Mesothelial cell of epicardium (in vitro differentiated cells): ENCODE measurements at regions not wholly inside any gene's neighbourhood (a gene's known extent, or its start where the extent isn't known, plus 50 kb on each side); places are given as distances from the start of the nearest gene placed in this dataset.

Experiments used
- DNase-seq, 2 experiments: peaks; one replicate each; pipeline ENCODE4 v3.0.0; 2021; ENCODE audit warnings: low spot score in 2 of 2; ENCODE audit not compliant: unreplicated experiment in 2 of 2
- H3K27ac Mint-ChIP-seq: 2 replicates; pipeline ENCODE4 v1.8.0; 2021; ENCODE audit warnings: mixed read lengths
- H3K27me3 Mint-ChIP-seq: 2 replicates; pipeline ENCODE4 v1.8.0; 2021; ENCODE audit warnings: low read depth, mixed read lengths
- H3K36me3 Mint-ChIP-seq: 2 replicates; pipeline ENCODE4 v1.8.0; 2021; ENCODE audit warnings: mixed read lengths
- H3K4me1 Mint-ChIP-seq: 2 replicates; pipeline ENCODE4 v1.8.0; 2021; ENCODE audit warnings: mixed read lengths
- H3K4me3 Mint-ChIP-seq: 2 replicates; pipeline ENCODE4 v1.8.0; 2021; ENCODE audit warnings: mild to moderate bottlenecking, moderate library complexity, mixed read lengths
- H3K9me3 Mint-ChIP-seq: 2 replicates; pipeline ENCODE4 v1.8.0; 2021; ENCODE audit warnings: mixed read lengths
- TF ChIP-seq, protein P1 (sequence below): fragments of 200-600 bp; sonication (generic); IDR thresholded peaks from one replicate; pipeline ENCODE4 v1.5.0; 2021; ENCODE audit warnings: antibody characterized with exemption; ENCODE audit not compliant: unreplicated experiment

DNA sequence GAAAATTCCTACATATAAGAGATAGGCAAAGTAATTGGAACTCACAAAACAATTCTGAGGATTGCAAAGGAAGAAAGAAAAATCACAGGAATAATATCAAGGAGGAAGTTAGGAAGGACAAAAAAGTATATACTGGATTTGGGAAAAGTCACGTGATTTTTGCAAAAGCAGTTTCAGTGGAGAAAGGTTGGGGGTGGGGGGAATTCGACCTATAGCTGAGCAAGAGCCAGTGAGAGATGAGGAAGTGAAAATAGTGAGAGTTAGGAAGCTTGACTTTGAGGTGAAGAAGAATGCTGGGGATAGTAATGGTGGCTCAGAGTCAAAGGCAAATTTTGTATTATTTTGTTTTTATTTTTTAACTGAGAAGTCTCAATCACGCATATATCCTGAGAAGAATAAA, 438.0 kb upstream of the PMFBP1 start:
- Mint-ChIP-seq H3K27ac (no peak overlapping the region), H3K4me3 (no peak overlapping the region), H3K27me3 (no peaks in the 10 kb centered on the region), H3K36me3 (peaks cover 5% of the 10 kb centered on the region), H3K4me1 (peaks cover 7% of the 10 kb centered on the region), H3K9me3 (peaks cover 5% of the 10 kb centered on the region)
- TF ChIP-seq, protein P1, sequence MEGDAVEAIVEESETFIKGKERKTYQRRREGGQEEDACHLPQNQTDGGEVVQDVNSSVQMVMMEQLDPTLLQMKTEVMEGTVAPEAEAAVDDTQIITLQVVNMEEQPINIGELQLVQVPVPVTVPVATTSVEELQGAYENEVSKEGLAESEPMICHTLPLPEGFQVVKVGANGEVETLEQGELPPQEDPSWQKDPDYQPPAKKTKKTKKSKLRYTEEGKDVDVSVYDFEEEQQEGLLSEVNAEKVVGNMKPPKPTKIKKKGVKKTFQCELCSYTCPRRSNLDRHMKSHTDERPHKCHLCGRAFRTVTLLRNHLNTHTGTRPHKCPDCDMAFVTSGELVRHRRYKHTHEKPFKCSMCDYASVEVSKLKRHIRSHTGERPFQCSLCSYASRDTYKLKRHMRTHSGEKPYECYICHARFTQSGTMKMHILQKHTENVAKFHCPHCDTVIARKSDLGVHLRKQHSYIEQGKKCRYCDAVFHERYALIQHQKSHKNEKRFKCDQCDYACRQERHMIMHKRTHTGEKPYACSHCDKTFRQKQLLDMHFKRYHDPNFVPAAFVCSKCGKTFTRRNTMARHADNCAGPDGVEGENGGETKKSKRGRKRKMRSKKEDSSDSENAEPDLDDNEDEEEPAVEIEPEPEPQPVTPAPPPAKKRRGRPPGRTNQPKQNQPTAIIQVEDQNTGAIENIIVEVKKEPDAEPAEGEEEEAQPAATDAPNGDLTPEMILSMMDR, result no peak
- DNase-seq, result no peak

DNA sequence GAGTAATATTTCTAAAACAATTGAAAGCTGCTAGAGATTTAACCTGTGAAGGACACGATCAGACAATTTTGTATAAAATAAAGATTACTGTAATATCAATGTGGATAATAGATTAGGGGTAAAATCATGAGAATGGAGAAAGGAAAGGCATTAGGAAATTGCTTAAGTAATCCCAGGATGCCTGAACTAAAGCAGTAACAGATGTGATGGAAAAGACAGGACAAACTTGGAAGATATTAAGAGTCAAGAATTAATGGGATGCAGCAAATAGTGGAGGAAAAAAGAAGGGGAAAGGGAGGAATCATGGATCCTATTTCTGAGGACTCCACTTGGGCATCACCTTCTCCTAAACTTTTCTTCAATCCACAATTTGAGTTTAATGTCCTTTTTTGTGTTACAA, 437.1 kb upstream of the PMFBP1 start:
- DNase-seq, result no peak
- H3K4me3 Mint-ChIP-seq, result no peak overlapping the region
- H3K36me3 Mint-ChIP-seq, result peaks cover 7% of the 10 kb centered on the region
- peaks cover 7% of the 10 kb centered on the region for H3K4me1 Mint-ChIP-seq
- TF ChIP-seq, protein P1, result no peak
- peaks cover 5% of the 10 kb centered on the region for H3K9me3 Mint-ChIP-seq
- H3K27ac Mint-ChIP-seq, result no peak overlapping the region
- H3K27me3 Mint-ChIP-seq, result no peaks in the 10 kb centered on the region

DNA sequence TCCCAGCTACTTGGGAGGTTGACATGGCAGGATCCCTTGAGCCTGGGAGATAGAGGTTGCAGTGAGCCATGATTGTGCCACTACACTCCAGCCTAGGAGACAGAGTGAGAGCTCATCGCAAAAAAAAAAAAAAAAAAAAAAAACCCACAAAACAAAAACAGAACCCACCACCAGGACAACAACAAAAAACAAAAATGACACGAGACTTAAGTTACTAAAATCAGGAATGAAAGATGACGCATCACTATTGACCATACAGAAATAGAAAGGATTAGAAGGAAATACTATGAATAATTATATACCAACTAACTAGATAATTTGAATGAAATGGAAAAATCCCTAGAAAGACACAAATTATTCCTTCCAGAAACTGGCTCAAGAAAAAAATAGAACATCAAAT, 432.4 kb upstream of the PMFBP1 start:
- H3K4me1 Mint-ChIP-seq, result no peaks in the 10 kb centered on the region
- H3K4me3 Mint-ChIP-seq, result no peak overlapping the region
- TF ChIP-seq, protein P1, result no peak
- H3K27ac Mint-ChIP-seq, result no peak overlapping the region
- no peaks in the 10 kb centered on the region for H3K27me3 Mint-ChIP-seq
- peaks cover 12% of the 10 kb centered on the region for H3K36me3 Mint-ChIP-seq
- DNase-seq, result no peak
- H3K9me3 Mint-ChIP-seq, result peaks cover 18% of the 10 kb centered on the region

DNA sequence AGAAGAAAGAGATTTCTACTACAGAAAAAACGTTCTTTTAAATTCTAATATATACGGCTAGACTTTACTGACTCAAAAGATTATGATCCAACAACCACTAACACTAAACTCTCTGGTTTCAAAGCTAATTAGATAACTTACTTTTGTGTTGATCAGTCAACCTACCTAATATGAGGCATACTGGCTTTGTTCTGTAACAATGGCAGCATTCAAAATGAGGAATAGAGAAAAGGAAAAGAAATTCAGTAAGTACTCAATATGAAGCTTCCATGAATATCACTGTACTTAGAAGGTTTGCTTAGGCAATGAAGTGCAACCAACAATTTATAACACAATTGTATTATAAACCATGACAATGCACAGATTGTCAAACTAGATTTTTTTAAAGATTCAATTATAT, 430.5 kb upstream of the PMFBP1 start:
- Mint-ChIP-seq H3K4me3 (no peak overlapping the region), H3K4me1 (no peaks in the 10 kb centered on the region), H3K36me3 (peaks cover 10% of the 10 kb centered on the region), H3K27me3 (no peaks in the 10 kb centered on the region), H3K9me3 (peaks cover 13% of the 10 kb centered on the region), H3K27ac (no peak overlapping the region)
- TF ChIP-seq, protein P1, result no peak
- DNase-seq, result no peak

DNA sequence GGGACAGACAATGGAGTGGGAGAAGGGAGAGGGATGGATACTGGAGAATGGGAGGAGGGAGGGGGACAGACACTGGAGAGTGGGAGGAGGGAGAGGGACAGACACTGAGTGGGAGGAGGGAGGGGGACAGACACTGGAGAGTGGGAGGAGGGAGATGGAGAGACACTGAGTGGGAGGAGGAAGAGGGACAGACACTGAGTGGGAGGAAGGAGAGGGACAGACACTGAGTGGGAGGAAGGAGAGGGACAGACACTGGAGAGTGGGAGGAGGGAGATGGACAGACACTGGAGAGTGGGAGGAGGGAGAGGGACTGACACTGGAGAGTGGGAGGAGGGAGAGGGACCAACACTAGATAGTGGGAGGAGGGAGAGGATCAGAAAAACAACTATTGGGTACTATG, 426.7 kb upstream of the PMFBP1 start:
- Mint-ChIP-seq H3K9me3 (peaks cover 13% of the 10 kb centered on the region), H3K36me3 (peaks cover 6% of the 10 kb centered on the region), H3K27me3 (no peaks in the 10 kb centered on the region), H3K4me3 (no peak overlapping the region), H3K27ac (no peak overlapping the region), H3K4me1 (no peaks in the 10 kb centered on the region)
- no peak for DNase-seq
- TF ChIP-seq, protein P1, result no peak

DNA sequence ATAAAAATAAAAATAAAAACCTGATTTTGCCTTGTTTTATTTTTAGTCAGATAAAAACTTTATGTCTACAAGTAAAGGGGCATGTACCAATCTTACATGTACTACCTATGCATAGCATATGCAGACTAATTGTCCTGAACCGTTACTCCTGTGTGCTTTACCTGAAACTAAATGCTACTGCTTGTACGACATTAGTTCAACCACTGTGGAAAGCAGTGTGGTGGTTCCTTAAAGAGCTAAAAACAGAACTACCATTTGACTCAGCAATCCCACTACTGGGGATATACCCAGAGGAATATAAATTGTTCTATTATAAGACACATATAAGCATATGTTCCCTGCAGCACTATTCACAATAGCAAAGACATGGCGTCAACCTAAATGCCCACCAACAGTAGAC, 426.0 kb upstream of the PMFBP1 start:
- peaks cover 11% of the 10 kb centered on the region for H3K9me3 Mint-ChIP-seq
- DNase-seq, result no peak
- no peaks in the 10 kb centered on the region for H3K4me1 Mint-ChIP-seq
- TF ChIP-seq, protein P1, result no peak
- no peak overlapping the region for H3K27ac Mint-ChIP-seq
- no peaks in the 10 kb centered on the region for H3K27me3 Mint-ChIP-seq
- H3K36me3 Mint-ChIP-seq, result peaks cover 4% of the 10 kb centered on the region
- no peak overlapping the region for H3K4me3 Mint-ChIP-seq
